Ishikawa (cell line): ENCODE measurements at regions not wholly inside any gene's neighbourhood (a gene's known extent, or its start where the extent isn't known, plus 50 kb on each side); places are given as distances from the start of the nearest gene placed in this dataset.

ENCODE experiments used
- CEBPB ChIP-seq: IDR thresholded peaks from 2 replicates; pipeline ENCODE4 v1.6.1; 2012
- EP300 ChIP-seq: IDR thresholded peaks from 2 replicates; pipeline ENCODE4 v1.6.1; 2012; ENCODE audit warnings: borderline replicate concordance
- FOXM1 ChIP-seq: IDR thresholded peaks from 2 replicates; pipeline ENCODE4 v1.6.1; 2012; ENCODE audit warnings: low read depth, borderline replicate concordance
- TAF1 ChIP-seq: IDR thresholded peaks from 2 replicates; pipeline ENCODE4 v1.6.1; 2012; ENCODE audit warnings: low read depth, mild to moderate bottlenecking
- TCF12 ChIP-seq: IDR thresholded peaks from 2 replicates; pipeline ENCODE4 v1.6.1; 2012; ENCODE audit warnings: low read depth
- YY1 ChIP-seq: IDR thresholded peaks from 2 replicates; pipeline ENCODE4 v1.6.1; 2012; ENCODE audit warnings: low read depth
- TF ChIP-seq, protein P1 (sequence below): IDR thresholded peaks from 2 replicates; pipeline ENCODE4 v1.6.1; 2012; ENCODE audit warnings: low read depth, mild to moderate bottlenecking

DNA sequence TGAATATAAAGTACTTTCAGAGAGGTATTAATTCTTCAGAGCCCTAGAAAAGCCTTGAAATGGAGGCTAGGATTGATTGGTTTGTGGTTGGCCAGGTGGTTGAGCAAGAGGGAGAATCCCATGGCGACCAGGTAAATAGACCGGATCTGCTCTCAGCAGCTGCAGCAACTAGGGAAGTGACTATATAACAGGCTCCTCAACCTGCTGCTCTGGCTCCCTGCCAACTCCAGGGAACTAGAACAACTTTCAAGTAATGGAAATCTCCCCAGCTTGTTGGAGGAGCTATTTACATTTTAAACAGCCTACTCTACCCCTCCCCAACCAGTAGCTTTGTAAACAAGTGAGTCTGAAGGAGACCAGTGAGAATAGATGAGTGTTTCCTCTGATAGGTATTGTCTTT, 121.8 kb upstream of the CADM2 start:
- TF ChIP-seq FOXM1: no peak
- TF ChIP-seq TCF12: no peak
- TF ChIP-seq EP300: no peak
- TF ChIP-seq CEBPB: no peak
- TF ChIP-seq, protein P1, sequence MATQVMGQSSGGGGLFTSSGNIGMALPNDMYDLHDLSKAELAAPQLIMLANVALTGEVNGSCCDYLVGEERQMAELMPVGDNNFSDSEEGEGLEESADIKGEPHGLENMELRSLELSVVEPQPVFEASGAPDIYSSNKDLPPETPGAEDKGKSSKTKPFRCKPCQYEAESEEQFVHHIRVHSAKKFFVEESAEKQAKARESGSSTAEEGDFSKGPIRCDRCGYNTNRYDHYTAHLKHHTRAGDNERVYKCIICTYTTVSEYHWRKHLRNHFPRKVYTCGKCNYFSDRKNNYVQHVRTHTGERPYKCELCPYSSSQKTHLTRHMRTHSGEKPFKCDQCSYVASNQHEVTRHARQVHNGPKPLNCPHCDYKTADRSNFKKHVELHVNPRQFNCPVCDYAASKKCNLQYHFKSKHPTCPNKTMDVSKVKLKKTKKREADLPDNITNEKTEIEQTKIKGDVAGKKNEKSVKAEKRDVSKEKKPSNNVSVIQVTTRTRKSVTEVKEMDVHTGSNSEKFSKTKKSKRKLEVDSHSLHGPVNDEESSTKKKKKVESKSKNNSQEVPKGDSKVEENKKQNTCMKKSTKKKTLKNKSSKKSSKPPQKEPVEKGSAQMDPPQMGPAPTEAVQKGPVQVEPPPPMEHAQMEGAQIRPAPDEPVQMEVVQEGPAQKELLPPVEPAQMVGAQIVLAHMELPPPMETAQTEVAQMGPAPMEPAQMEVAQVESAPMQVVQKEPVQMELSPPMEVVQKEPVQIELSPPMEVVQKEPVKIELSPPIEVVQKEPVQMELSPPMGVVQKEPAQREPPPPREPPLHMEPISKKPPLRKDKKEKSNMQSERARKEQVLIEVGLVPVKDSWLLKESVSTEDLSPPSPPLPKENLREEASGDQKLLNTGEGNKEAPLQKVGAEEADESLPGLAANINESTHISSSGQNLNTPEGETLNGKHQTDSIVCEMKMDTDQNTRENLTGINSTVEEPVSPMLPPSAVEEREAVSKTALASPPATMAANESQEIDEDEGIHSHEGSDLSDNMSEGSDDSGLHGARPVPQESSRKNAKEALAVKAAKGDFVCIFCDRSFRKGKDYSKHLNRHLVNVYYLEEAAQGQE: no peak
- TF ChIP-seq YY1: no peak
- no peak for TF ChIP-seq TAF1
